ENCODE measurements at regions not wholly inside any gene's neighbourhood (a gene's known extent, or its start where the extent isn't known, plus 50 kb on each side); places are given as distances from the start of the nearest gene placed in this dataset.

DNA sequence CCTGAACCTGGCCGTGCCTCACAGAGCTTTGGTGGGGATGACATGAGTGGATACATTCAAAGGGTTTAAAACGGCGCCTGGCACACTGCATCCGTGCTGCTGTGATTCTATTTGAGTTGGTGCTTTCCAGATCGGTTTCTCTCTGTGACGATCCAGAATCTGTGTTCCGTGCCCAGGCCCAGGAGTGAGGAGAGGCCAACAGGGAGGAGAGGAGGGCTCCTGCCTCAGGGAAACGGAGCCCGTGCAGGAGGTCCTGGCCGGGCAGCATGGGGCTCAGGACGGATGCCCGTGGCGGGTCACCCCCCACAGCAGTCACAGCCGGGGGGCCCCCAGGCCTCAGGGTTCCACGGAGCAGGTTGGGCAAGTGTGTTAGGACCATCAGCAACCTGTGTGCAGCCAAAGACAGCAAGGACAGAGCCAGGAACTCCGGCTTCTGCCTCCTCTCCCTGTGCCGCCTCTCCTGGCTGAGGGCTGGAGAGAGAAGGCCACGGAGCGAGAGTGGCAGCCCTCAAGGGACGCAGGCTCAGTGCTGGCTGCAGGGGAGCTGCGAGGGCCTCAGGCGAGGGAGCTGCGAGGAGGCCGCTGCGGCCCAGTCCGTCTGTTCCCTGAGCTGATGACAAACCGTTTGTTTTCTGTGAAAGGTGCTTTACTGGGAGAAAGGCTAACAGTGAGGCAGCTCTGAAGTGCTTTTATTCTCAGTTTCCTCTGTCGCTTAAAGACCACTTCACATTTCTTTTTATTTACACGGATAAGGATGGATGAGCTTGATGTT lies 99.3 kb downstream of the METRNL start:
- DNase-seq = no peak

DNA sequence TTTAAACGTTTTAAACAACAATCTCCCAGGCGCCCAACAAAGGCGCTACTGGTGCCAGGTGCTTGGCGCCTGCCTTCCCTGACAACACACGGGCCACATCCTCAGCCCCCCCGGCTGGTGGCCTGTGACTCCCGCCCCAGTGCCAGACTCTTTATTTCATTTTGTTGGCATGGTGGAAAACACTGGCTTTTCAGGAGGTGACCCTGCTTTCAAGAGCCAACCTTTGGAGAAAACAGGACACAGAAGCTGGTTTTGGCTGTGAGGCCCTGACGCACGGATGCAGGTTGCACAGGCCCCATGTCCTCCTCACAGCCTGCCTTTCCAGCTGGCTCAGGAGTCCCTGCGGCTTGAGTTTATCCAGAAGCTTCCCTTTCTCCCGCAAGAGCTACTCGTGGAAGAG lies 100.0 kb downstream of the METRNL start:
- no peak for DNase-seq

DNA sequence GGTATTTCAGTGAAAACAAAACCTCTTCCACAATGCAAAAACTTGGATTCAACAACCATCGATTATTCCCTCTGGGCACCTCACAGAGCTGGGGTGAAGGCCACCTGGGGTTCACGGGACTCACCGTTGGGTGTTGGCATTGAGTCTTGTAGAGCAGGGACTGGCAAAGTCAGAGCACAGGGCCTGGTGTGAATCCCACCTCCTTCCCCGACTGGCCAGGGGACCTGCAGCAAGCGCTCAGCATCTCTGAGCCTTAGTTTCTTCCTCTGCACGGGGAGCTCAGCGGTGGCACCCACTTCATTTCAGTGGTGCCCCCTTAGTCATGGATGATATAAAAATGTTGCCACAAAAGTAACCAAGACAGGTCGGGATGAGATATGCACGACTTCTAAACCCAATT lies 100.4 kb downstream of the METRNL start:
- DNase-seq = no peak

DNA sequence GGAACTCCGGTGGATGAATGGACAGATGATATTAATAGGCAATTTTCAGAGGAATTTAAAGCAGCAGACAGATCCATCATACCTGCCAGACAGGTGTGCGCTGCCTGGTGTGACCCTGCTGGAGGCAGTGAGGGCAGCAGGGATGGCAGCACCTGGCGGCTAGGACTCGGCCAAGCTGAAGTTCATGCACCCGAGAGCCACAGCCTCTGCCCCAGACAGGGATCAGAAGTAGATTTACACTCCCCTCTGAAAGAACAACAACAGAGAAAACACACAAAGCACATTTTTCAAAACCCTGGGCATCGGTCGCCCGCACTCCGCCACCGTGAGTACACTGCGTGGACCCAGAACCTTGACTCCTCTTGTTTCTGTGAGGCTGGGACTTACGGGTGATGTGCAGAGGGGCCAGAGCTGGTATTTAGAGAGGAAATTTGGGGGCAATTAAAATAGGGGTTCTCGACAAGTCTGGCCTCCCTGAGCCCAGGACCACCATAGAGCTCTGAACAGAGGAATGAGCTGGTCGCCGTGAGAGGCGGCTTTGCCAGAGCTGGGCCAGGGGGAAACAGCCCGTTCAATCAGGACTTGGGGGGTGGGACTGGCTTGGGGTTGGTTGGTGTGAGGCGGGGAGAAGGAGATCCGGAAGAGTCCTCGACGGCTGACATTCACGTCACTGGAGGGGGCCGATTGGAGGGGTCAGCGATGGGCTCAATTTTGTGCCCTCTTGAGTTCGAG lies 101.0 kb downstream of the METRNL start:
- DNase-seq = no peak

DNA sequence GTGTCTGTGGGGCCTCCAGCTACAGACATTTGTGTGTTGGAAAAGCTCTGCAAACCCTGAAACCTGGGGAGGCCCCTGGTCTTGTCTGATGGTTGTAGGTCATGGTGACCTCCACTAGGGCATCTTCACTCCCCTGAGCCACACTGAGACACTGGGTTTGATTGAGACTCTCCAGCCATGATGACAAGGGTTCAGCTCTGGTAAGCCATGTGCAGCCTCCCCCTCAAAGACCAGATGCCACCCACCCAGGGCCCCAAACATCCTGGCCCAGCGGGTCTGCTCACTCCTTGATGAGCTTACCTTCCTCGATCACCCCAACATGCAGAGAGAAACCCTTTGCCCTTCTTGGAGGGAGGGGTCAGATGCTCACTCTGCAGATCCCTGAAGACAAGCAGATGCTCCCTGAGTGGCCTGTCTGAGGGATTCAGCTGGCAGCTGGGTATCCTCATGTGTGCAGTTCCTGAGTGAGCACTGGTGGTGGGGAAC lies 101.6 kb downstream of the METRNL start:
- no peak for DNase-seq

DNA sequence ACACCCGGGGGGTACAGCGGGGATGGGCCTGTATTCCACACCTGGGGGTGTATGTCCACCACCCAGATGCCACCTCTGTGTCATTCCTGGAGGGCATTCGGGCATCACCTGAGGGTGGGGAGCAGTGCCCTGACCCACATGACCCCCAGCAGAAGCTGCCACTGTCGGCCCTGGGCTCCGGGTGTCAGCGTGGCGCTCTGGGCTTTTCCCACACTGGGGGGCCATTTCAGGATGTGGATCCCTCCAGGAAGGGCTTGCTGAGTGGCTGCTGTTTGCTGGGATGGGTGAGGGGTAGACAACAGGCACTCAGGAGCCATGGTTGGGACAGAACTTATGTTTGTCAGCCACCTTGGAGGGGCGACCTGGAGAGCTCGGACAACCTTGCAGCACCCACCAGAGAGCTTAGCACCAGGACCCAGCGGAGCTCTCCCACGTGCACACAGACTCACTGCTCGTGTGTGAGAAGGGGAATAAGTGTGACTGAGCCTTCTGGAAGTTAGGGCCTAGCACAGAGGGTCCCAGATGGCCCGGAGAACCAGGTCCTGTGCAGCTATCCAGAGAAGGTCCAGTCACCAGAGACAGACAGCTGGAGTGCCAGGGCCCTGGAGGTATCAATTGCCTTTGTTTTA lies 102.7 kb downstream of the METRNL start:
- no peak for DNase-seq

DNA sequence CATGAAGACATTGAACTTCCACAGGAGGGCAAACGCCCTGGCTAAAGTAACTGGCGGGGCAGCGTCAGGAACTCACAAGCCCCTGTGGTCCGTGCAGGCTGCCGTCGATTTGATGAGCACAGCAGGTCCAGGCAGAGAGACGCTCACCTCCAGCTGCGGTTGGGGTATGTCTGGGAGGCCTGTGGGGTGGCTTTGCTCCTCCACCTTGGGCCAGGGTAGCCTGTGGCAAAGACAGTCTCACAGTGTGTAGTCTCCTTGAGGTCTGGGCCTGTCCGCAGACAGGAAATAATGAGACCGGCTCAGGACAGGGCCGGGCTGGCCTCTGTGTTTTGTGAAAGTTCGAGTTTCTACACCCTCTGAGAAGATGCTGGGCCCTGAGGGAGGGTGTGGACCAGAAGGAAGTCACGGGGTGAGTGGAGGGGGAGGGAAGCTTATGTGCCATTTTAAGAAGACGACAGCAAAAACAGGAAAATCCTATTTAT lies 103.3 kb downstream of the METRNL start:
- no peak for DNase-seq

DNA sequence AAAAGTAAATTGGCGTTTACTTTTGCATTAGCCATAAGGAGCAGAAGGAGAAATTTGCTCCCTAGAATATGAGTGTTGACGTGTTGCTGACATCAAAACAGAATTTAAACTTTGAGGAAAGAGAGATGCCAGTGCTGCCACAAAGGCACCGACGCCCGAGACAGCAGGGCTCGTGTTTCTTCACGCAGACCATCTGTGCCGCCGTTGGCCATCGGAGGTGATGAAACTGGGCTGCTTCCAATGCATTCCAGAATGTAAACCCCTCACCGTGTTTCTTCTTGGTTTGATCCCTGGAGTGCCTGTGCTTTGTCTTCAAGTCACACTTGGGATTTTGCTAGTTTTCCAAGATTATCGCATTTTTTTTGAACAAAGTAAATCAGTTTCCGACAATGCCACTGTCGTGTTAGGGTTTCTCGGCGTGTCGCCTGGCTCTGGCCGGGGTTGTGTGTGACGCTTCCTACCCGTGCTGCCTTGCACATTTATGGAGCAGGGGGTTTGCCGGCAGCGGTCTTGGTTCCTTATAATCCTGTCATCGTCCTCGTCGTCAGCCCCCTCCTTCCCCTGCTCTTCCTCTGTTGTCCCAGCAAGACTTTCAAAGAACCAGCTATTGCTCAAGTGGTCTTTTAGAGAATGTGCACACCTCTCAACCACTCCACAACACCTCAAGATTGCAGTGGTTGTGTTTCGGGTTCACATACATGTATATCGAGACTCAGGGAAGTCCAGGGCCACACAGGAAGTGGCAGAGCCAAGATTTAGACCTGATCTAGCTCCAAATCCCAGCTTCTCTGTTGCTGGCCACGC lies 103.9 kb downstream of the METRNL start:
- DNase-seq = no peak

DNA sequence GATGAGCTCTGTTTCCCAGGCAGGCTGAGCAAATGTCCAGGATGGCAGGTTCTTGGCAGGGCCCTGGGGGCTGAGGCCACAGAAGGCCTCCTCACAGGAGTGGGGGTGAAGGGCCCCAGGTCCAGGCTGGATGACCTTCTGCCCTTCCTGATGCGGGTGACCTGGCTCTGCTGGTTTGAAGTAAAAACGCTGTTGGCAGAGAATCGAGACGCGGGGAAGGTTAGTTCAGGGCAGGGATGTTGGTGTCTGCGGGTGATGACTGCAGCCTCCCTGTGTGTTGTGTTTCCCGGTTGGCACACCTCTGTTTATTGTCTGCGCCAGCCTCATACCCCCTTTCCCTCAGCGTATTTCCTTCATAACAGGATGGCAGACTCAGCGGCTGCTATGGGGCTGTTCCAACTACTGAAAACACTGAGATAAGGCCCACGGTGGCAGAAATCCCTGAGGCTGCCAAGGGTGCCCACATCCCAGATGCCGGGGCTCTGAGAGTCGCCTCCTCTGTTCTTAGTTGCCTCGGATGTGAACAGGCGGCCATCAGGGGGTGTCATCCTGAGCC lies 104.6 kb downstream of the METRNL start:
- no peak for DNase-seq

DNA sequence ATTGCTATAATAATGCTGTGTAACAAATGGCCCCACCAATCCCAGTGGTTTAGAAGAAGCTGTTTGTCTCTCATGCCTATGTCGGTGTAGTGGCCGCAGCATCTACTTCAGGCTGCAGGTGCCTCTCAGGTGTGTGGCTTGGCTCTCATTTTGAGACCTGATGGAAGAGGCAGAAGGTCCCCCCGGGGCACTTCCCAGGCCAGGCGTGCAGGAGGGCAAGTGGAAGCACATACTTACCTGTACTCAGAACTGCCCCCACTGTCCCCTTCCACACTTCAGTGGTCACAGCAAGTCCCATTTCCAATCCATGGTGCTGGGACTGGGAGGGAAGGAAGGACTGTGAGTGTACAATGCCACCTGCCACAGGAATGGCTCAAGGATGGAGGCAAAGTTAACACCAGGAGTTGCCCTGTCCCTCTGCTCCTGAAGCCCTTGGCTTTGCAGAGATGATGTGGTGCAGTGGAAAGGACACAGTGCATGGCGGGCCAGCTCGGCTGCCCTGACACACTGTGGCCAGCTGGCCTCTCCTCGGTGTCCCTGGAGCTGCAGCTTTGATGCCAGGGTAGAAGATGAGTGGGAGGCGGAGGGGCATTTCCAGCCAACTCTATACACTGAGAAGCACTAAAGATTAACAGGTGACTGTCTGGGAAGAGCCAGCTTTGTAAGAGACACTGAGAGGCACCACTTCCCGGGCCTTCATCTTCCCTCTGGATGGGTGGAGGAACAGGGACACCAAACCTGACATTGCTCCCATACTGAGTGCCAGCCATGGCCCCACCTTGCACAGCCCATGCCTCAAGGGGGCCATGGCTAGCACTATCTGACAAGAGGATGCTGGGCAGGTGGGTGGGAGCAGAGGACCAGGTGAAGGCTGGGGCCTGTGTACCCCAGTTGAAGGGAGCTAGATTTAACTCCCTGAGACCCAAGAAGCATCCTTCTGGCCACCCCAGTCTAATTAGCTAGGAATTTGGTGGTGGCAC lies 105.9 kb downstream of the METRNL start:
- DNase-seq = no peak

DNA sequence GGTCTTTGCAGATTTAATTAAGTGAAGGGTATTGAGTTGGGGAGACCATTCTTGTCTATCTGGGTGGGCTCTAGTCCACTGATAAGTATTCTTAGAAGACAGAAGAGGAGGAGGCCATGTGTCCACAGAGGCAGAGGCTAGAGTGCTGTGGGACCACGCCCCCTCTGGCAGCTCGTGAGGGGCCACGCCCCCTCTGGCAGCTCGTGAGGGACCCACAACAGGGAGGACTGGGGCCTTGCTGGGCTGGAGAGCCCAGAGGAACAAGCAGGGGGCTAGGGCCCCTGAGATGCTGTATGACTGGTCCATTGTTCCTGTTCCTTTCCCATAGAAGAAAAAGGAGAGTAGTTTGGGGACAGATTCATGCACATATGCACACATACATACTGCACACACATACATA lies 106.8 kb downstream of the METRNL start:
- no peak for DNase-seq

DNA sequence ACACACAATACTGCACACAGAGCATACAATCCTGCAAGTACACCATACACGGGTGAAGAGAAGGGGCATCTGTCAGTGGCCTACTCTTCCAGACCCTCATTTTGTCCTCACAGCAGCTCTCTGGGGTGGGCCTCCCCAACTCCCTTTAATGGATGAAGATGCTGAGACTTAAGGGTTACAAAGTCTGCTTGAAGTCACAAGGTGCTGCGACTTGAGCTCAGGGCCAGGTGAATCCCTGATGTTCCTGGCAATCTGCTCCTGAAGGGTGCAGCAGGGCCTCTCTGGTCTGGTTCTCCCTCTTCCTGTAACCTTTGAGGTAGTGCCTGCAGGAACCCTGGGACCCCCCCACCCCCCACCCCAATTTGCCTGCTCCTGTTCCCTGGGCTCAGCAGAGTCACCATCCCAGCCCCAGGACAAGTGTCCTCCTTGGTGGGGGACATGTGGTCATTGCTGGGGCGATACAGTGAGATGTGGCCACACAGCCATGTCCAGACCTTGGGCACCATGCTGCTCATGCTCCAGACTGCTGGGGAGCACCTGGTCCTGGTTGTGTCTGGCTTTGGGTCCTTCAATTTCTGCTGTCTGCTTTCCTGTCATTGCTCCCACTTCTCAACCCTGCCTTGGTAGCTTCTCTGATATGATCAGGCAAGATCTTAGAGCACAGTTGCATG lies 107.5 kb downstream of the METRNL start:
- DNase-seq = no peak

DNA sequence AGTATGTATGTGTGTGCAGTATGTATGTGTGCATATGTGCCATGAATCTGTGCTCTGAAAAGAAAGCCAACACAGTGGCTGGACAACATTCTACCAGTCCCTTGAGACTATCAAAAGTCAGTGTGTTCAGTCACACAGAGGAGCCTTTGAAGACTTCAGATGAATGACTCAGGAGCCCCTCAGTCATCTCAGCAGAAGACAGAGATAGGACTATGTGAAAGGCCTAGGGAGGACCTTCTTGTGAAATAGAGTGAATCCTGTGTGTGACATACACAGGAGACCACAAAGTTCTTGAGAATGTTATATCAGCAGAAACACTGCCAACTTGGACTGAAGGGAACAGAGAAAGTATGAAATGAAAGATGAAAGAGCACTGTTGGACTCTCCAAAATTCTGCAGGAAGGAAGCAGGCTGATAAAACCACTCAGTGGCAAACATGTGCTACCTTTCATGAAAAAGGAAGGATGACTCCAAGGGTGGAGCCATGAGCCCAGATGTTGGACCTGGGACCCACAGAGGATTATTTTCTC lies 108.4 kb downstream of the METRNL start:
- DNase-seq = no peak

DNA sequence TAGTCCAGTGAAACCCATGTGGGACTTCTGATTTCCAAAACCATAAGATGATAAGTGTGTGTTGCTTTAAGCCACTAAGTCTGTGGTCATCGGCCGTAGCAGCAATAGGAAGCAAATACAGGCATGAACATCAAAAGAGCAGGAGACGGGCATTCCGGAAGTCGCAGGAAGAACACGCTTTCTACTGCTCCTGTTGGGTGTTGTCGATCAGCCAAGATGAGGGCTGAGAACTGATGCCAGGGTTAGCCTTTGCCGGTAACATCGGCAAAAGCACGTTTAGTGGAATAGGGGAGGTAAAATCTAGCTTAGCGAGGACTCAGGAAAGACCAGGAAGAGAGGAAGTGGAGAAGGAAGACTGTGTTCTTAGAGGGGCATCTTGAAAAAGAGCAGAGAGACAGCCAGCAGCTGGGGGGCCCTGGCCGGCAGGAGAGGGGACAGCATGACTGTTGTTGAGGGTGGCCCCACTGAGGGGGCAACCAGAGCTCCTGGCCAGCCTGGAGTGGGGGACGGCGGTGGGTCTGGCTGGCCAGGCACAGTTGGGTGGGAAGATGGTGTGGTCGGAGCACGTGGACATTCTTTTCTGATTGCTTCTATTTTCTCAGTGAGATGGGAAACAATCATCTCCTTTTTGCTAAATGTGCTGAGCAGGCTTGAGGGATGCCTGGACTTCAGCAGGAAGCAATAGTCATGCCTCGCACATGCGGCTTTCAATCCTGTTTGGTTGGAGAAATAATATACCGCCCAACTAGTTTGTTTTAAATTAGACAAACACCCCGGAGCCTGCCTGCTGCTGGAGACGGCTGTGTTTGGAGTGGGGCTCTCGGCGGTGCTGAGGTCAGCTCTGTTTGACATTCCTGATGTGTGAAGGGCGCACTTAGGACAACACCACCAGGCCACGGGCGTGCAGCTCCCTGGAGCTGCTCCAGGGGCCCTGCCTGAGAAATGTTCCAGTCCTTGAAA lies 109.9 kb downstream of the METRNL start:
- no peak for DNase-seq

DNA sequence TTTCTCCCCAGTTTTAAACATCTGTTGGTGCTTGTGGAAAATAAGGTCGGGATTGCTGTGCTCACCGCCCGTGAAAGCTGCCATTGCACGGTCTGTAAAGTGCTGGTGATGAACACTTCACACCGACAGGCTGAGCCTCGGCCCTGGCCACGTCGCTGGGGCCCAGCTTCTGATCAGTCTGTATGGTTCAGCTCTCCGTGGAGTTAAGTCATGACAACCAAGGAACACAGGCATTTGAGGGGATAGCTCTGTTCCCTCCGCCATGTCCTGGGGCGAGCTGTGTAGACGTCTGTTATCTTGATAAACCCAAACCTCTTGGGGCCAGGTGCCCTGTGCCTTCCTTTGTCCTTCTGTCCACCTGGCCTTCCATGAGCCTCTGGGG lies 110.6 kb downstream of the METRNL start:
- DNase-seq = no peak

DNA sequence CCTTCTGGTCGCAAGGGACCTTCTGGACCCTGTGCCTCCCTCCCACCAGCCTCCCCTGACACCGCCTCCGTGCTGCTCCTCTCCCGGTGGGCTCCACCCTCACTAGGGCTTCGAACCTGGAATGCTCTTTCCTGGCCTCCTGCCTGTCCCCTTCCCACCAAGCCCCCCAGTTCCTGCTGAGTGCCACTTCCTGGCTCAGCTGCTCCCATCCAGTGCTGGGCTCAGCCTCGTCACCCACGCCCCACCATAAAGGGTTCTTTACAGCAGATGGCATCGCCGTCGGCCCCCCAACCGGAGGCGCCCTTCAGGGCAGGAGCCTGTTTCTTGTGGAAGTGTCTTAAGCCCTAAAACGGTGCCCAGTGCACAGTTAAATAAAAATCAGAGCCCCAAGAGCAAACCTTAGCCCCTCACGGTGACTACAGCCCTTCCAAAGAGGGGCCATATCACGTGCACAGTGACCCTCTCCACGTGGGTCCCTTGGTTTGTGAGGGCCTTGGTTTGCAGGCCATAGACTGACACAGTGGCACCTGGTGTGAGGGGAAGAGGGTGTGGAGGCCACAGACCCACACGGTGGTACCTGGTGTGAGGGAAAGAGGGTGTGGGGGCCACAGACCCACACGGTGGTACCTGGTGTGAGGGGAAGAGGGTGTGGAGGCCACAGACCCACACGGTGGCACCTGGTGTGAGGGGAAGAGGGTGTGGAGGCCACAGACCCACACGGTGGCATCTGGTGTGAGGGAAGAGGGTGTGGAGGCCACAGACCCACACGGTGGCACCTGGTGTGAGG lies 111.4 kb downstream of the METRNL start:
- no peak for DNase-seq

DNA sequence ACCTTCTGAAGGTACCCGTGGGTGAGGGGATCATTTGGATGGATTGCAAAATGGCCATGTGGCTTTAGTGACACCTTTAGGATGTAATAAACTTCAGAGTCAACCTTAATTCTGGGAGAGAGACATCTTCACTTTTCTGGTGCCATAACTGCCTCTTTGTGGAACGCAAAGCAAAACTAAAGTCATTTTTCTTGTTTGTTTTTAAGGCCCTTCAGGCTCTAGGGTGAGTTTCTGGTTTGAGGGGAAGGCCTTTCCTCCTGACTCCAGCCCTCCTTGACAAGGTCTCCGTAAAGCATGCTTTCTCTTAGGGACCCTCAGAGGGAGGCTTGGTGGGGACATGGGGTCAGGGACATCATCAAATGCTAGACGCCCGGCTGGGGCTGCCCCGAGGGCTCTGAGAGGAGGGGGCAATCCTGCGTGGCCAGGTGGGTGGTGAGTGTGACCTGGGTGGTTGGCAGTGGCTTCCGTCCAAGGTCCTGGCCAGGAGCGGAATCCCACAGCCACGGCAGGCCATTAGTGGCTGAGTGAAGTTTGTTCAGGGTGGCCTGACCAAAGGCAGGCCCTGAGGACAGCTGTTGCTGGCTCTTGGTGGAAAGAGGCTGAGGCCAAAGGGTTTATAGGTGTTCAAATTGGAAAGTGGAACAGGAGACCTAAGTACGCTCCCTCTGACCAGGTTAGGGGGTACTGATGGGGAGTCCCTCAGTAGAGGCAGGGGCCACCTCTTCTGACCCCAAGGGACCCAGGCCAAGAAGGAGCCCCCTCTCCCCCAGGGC lies 112.2 kb downstream of the METRNL start:
- no peak for DNase-seq
